Neural cell (in vitro differentiated cells): ENCODE measurements at regions not wholly inside any gene's neighbourhood (a gene's known extent, or its start where the extent isn't known, plus 50 kb on each side); places are given as distances from the start of the nearest gene placed in this dataset.

Experiments
- EP300 ChIP-seq: fragments of 450-650 bp; conservative IDR thresholded peaks from 2 replicates; pipeline ENCODE4 v1.6.1; 2014; ENCODE audit warnings: antibody characterized with exemption, mild to moderate bottlenecking, moderate library complexity; ENCODE audit not compliant: poor library complexity, severe bottlenecking
- EZH2 ChIP-seq: fragments of 200-600, 300-800 bp; shearing (Covaris generic), sonication (generic); IDR thresholded peaks from 2 replicates; pipeline ENCODE4 v1.6.1; 2014; ENCODE audit warnings: antibody characterized with exemption, low read length, borderline replicate concordance, mild to moderate bottlenecking; ENCODE audit not compliant: insufficient read depth, poor library complexity, severe bottlenecking
- MXI1 ChIP-seq: fragments of 450-650 bp; conservative IDR thresholded peaks from 2 replicates; pipeline ENCODE4 v1.6.1; 2014; ENCODE audit warnings: antibody characterized with exemption, mild to moderate bottlenecking; ENCODE audit not compliant: poor library complexity, severe bottlenecking
- POLR2AphosphoS5 ChIP-seq: IDR thresholded peaks from 2 replicates; pipeline ENCODE4 v1.6.1; 2012
- RAD21 ChIP-seq: fragments of 450-650 bp; conservative IDR thresholded peaks from 2 replicates; pipeline ENCODE4 v1.6.1; 2014; ENCODE audit warnings: antibody characterized with exemption, mild to moderate bottlenecking, moderate library complexity
- SMC3 ChIP-seq: fragments of 450-650 bp; conservative IDR thresholded peaks from 2 replicates; pipeline ENCODE4 v1.6.1; 2014; ENCODE audit warnings: antibody characterized with exemption, mild to moderate bottlenecking, moderate library complexity; ENCODE audit not compliant: poor library complexity
- TAF1 ChIP-seq: IDR thresholded peaks from 2 replicates; pipeline ENCODE4 v1.6.1; 2012; ENCODE audit warnings: low read depth
- TF ChIP-seq, protein P1 (sequence below): fragments of 450-650 bp; IDR thresholded peaks from 2 replicates; pipeline ENCODE4 v1.5.1; 2014; ENCODE audit warnings: antibody characterized with exemption, mild to moderate bottlenecking, moderate library complexity; ENCODE audit not compliant: poor library complexity, severe bottlenecking
- TF ChIP-seq, protein P2 (sequence below): IDR thresholded peaks from 2 replicates; pipeline ENCODE4 v1.6.1; 2012; ENCODE audit warnings: borderline replicate concordance

DNA sequence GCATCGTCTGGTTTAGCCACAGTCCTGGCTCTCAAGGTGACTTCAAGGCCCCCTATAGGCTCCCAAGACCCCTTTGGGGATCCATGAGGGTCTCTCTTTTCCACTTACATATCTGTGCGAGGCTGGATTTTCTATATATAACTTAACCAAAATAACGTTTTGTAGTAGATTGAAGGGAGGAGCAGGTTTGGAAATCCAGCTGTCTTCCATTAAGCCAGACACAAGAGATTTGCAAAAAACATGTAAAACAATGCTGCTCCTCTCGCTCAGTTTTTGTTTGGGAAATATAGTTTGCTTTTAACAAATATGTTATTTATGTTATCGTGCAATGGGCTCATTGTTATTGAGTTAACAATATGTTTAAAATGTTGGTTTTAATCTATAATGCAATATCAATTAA, 811.2 kb downstream of the TYW1 start:
- TF ChIP-seq, protein P1, sequence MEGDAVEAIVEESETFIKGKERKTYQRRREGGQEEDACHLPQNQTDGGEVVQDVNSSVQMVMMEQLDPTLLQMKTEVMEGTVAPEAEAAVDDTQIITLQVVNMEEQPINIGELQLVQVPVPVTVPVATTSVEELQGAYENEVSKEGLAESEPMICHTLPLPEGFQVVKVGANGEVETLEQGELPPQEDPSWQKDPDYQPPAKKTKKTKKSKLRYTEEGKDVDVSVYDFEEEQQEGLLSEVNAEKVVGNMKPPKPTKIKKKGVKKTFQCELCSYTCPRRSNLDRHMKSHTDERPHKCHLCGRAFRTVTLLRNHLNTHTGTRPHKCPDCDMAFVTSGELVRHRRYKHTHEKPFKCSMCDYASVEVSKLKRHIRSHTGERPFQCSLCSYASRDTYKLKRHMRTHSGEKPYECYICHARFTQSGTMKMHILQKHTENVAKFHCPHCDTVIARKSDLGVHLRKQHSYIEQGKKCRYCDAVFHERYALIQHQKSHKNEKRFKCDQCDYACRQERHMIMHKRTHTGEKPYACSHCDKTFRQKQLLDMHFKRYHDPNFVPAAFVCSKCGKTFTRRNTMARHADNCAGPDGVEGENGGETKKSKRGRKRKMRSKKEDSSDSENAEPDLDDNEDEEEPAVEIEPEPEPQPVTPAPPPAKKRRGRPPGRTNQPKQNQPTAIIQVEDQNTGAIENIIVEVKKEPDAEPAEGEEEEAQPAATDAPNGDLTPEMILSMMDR = no peak
- TF ChIP-seq EZH2 (no peak), MXI1 (no peak), POLR2AphosphoS5 (no peak), RAD21 (no peak), EP300 (no peak), TAF1 (no peak), SMC3 (no peak)
- TF ChIP-seq, protein P2, sequence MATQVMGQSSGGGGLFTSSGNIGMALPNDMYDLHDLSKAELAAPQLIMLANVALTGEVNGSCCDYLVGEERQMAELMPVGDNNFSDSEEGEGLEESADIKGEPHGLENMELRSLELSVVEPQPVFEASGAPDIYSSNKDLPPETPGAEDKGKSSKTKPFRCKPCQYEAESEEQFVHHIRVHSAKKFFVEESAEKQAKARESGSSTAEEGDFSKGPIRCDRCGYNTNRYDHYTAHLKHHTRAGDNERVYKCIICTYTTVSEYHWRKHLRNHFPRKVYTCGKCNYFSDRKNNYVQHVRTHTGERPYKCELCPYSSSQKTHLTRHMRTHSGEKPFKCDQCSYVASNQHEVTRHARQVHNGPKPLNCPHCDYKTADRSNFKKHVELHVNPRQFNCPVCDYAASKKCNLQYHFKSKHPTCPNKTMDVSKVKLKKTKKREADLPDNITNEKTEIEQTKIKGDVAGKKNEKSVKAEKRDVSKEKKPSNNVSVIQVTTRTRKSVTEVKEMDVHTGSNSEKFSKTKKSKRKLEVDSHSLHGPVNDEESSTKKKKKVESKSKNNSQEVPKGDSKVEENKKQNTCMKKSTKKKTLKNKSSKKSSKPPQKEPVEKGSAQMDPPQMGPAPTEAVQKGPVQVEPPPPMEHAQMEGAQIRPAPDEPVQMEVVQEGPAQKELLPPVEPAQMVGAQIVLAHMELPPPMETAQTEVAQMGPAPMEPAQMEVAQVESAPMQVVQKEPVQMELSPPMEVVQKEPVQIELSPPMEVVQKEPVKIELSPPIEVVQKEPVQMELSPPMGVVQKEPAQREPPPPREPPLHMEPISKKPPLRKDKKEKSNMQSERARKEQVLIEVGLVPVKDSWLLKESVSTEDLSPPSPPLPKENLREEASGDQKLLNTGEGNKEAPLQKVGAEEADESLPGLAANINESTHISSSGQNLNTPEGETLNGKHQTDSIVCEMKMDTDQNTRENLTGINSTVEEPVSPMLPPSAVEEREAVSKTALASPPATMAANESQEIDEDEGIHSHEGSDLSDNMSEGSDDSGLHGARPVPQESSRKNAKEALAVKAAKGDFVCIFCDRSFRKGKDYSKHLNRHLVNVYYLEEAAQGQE = no peak
